Common myeloid progenitor, CD34-positive (primary cell): ENCODE measurements at regions not wholly inside any gene's neighbourhood (a gene's known extent, or its start where the extent isn't known, plus 50 kb on each side); places are given as distances from the start of the nearest gene placed in this dataset.

Experiments used
- CTCF ChIA-PET: fragments of 350-600 bp; sonication (Branson Sonifier 250); formaldehyde crosslinking; loops from one replicate; lab custom pipeline; 2021; ENCODE audit warnings: antibody characterized with exemption; lab: Charles Lee
- POLR2A ChIA-PET: fragments of 350-600 bp; sonication (Branson Sonifier 250); formaldehyde crosslinking; loops from one replicate; lab custom pipeline; 2021; ENCODE audit warnings: antibody characterized with exemption; lab: Charles Lee
- DNase-seq, 3 donors: peaks; one replicate each; pipeline versions ENCODE4 v3.0.0 to v3.0.0-alpha.2; 2013
- H3K27ac ChIP-seq, 2 experiments: 1 replicate in 1 of 2; 2 replicates in 1 of 2; pipeline ENCODE4 v1.7.0; 2013; ENCODE audit warnings: inconsistent platforms in 2 of 2, low read length in 2 of 2, mild to moderate bottlenecking in 2 of 2, low read depth in 1 of 2, moderate library complexity in 1 of 2; ENCODE audit not compliant: severe bottlenecking in 2 of 2, insufficient read depth in 1 of 2, poor library complexity in 1 of 2
- H3K27me3 ChIP-seq, 5 experiments: replicated peaks in 2 of 5; 1 replicate in 3 of 5; 2 replicates in 2 of 5; pipeline versions ENCODE4 v1.6.1 to v1.7.0; 2013; ENCODE audit warnings: low read length in 4 of 5, mild to moderate bottlenecking in 2 of 5, moderate library complexity in 2 of 5, inconsistent platforms in 1 of 5; ENCODE audit not compliant: insufficient read depth in 5 of 5, control insufficient read depth in 4 of 5
- H3K36me3 ChIP-seq, 4 experiments: 1 replicate in 2 of 4; 2 replicates in 2 of 4; pipeline versions ENCODE4 v1.6.1 to v1.7.0; 2013; ENCODE audit warnings: low read length in 3 of 4, control low read depth in 1 of 4, mild to moderate bottlenecking in 1 of 4; ENCODE audit not compliant: control insufficient read depth in 4 of 4, insufficient read depth in 4 of 4
- H3K4me1 ChIP-seq, 4 experiments: 1 replicate in 3 of 4; 2 replicates in 1 of 4; pipeline versions ENCODE4 v1.6.1 to v1.7.1; 2013; ENCODE audit warnings: low read length in 3 of 4, mild to moderate bottlenecking in 3 of 4, control low read depth in 1 of 4, inconsistent platforms in 1 of 4, moderate library complexity in 1 of 4; ENCODE audit not compliant: control insufficient read depth in 4 of 4, insufficient read depth in 4 of 4; ENCODE audit errors: control extremely low read depth in 1 of 4
- H3K4me3 ChIP-seq, 7 experiments: 1 replicate in 4 of 7; 2 replicates in 3 of 7; pipeline versions ENCODE4 v1.5.1 to v1.7.0; 2013; ENCODE audit warnings: mild to moderate bottlenecking in 7 of 7, low read length in 6 of 7, moderate library complexity in 6 of 7, inconsistent platforms in 2 of 7, low read depth in 2 of 7, control low read depth in 1 of 7; ENCODE audit not compliant: insufficient read depth in 4 of 7, control insufficient read depth in 1 of 7; ENCODE audit errors: extremely low read depth in 1 of 7
- H3K9me3 ChIP-seq, 5 experiments: 1 replicate in 4 of 5; 2 replicates in 1 of 5; pipeline versions ENCODE4 v1.6.1 to v1.7.1; 2013; ENCODE audit warnings: low read length in 4 of 5, mild to moderate bottlenecking in 2 of 5, inconsistent platforms in 1 of 5, low read depth in 1 of 5, moderate library complexity in 1 of 5; ENCODE audit not compliant: control insufficient read depth in 4 of 5, insufficient read depth in 2 of 5; ENCODE audit errors: control extremely low read depth in 1 of 5
- WGBS: methylation state at CpG from one replicate; pipeline ENCODE4 v1.1.5; 2013; ENCODE audit not compliant: insufficient coverage; 5-methylcytosine and 5-hydroxymethylcytosine counted together

GRCh38 chr11:80525663-80526405, 1085.0 kb upstream of the TENM4 start:
- Histone ChIP-seq H3K9me3 (no peaks in the 10 kb centered on the region), H3K27ac (no peak overlapping the region), H3K27me3 (no peaks in the 10 kb centered on the region), H3K4me3 (no peak overlapping the region), H3K4me1 (no peaks in the 10 kb centered on the region), H3K36me3 (no peaks in the 10 kb centered on the region)
- 45% methylated on average over 2 of the region's 4 CpGs for WGBS
- CTCF ChIA-PET: no interaction called here
- POLR2A ChIA-PET: no interaction called here
- DNase-seq: no peak

- DNase-seq: no peak
- Histone ChIP-seq H3K27ac (no peak overlapping the region), H3K4me3 (no peak overlapping the region), H3K27me3 (no peaks in the 10 kb centered on the region), H3K36me3 (no peaks in the 10 kb centered on the region), H3K9me3 (no peaks in the 10 kb centered on the region), H3K4me1 (no peaks in the 10 kb centered on the region)
- ChIA-PET POLR2A (no interaction called here), CTCF (no interaction called here)
- whole genome bisulfite sequencing: 100% methylated on average over 1 of the region's 4 CpGs
Measured at GRCh38 chr11:80524349-80524748, 1083.5 kb upstream of the TENM4 start.

- ChIA-PET POLR2A (no interaction called here), CTCF (no interaction called here)
- DNase-seq: no peak
Measured at GRCh38 chr11:80523057-80523456, 1082.2 kb upstream of the TENM4 start.

GRCh38 chr11:80521592-80521991, 1080.8 kb upstream of the TENM4 start:
- POLR2A ChIA-PET: no interaction called here
- Histone ChIP-seq H3K4me3 (no peak overlapping the region), H3K27ac (no peak overlapping the region), H3K36me3 (no peaks in the 10 kb centered on the region), H3K27me3 (no peaks in the 10 kb centered on the region), H3K9me3 (peaks cover 0 to 3% (median 0%) of the 10 kb centered on the region in 5 experiments), H3K4me1 (no peaks in the 10 kb centered on the region)
- CTCF ChIA-PET: no interaction called here
- no peak for DNase-seq
- 81% methylated on average over 3 of the region's 3 CpGs for WGBS

More at GRCh38 chr11:80523057-80523456, 1082.2 kb upstream of the TENM4 start:
- Histone ChIP-seq H3K4me3 (no peak overlapping the region), H3K27me3 (no peaks in the 10 kb centered on the region), H3K36me3 (no peaks in the 10 kb centered on the region), H3K9me3 (peaks cover 0 to 3% (median 0%) of the 10 kb centered on the region in 5 experiments), H3K27ac (no peak overlapping the region), H3K4me1 (no peaks in the 10 kb centered on the region)
- no CpG with 5 or more reads among the region's 1 CpG for WGBS

- CTCF ChIA-PET: interaction anchor here (1.0 kb wide), 1 partner anchor 57 kb away, joined by 3 read pairs; no protein-coding TSS in a partner anchor
- H3K36me3 ChIP-seq: no peaks in the 10 kb centered on the region
- H3K27me3 ChIP-seq: no peaks in the 10 kb centered on the region
- H3K4me3 ChIP-seq: no peak overlapping the region
- H3K27ac ChIP-seq: no peak overlapping the region
- H3K9me3 ChIP-seq: peaks cover 0 to 3% (median 0%) of the 10 kb centered on the region in 5 experiments
- no peak for DNase-seq
- 90% methylated on average over 2 of the region's 2 CpGs for WGBS
- POLR2A ChIA-PET: no interaction called here
- H3K4me1 ChIP-seq: no peaks in the 10 kb centered on the region
Measured at GRCh38 chr11:80520507-80520887, 1079.7 kb upstream of the TENM4 start.

GRCh38 chr11:80519596-80520506, 1079.0 kb upstream of the TENM4 start:
- WGBS: 92% methylated on average over 1 of the region's 7 CpGs
- DNase-seq: no peak
- CTCF ChIA-PET: interaction anchor here (1.0 kb wide), 1 partner anchor 58 kb away, joined by 3 read pairs; no protein-coding TSS in a partner anchor

GRCh38 chr11:80517701-80518100, 1076.9 kb upstream of the TENM4 start:
- ChIA-PET POLR2A (no interaction called here), CTCF (no interaction called here)
- Histone ChIP-seq H3K9me3 (peaks cover 0 to 3% (median 0%) of the 10 kb centered on the region in 5 experiments), H3K27ac (no peak overlapping the region), H3K4me1 (no peaks in the 10 kb centered on the region), H3K27me3 (no peaks in the 10 kb centered on the region), H3K4me3 (no peak overlapping the region), H3K36me3 (no peaks in the 10 kb centered on the region)
- 100% methylated on average over 2 of the region's 2 CpGs for WGBS
- no peak for DNase-seq

More at GRCh38 chr11:80519596-80520506, 1079.0 kb upstream of the TENM4 start:
- POLR2A ChIA-PET: no interaction called here
- no peak overlapping the region for H3K4me3 ChIP-seq
- peaks cover 0 to 3% (median 0%) of the 10 kb centered on the region in 5 experiments for H3K9me3 ChIP-seq
- no peaks in the 10 kb centered on the region for H3K27me3 ChIP-seq
- H3K4me1 ChIP-seq: no peaks in the 10 kb centered on the region
- no peaks in the 10 kb centered on the region for H3K36me3 ChIP-seq
- no peak overlapping the region for H3K27ac ChIP-seq
